ENCODE measurements at regions not wholly inside any gene's neighbourhood (a gene's known extent, or its start where the extent isn't known, plus 50 kb on each side); places are given as distances from the start of the nearest gene placed in this dataset.

DNA sequence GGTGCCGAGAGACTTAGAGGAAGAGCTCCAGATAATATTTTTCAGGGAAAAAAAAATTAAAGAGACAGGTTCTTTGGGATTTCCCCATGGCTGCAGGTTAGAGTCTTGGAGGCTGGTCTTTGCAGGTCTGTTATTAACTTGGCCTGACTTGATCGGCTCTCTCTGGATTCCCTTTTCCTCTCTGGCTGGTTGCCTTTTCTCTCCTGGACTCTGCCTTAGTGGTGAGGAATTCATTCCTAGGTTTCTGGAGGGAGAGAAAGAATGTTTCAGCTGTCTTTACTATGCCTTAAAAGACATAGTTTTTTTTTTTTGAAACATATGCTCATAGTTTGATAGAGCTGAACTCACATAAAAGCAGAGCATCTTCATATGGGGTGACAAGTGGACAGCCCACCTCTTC lies 336.3 kb downstream of the BMP4 start:
- TF ChIP-seq, protein P1, sequence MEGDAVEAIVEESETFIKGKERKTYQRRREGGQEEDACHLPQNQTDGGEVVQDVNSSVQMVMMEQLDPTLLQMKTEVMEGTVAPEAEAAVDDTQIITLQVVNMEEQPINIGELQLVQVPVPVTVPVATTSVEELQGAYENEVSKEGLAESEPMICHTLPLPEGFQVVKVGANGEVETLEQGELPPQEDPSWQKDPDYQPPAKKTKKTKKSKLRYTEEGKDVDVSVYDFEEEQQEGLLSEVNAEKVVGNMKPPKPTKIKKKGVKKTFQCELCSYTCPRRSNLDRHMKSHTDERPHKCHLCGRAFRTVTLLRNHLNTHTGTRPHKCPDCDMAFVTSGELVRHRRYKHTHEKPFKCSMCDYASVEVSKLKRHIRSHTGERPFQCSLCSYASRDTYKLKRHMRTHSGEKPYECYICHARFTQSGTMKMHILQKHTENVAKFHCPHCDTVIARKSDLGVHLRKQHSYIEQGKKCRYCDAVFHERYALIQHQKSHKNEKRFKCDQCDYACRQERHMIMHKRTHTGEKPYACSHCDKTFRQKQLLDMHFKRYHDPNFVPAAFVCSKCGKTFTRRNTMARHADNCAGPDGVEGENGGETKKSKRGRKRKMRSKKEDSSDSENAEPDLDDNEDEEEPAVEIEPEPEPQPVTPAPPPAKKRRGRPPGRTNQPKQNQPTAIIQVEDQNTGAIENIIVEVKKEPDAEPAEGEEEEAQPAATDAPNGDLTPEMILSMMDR (IDR thresholded peaks at IDR 0.05): no peak
- TF ChIP-seq, protein P2, sequence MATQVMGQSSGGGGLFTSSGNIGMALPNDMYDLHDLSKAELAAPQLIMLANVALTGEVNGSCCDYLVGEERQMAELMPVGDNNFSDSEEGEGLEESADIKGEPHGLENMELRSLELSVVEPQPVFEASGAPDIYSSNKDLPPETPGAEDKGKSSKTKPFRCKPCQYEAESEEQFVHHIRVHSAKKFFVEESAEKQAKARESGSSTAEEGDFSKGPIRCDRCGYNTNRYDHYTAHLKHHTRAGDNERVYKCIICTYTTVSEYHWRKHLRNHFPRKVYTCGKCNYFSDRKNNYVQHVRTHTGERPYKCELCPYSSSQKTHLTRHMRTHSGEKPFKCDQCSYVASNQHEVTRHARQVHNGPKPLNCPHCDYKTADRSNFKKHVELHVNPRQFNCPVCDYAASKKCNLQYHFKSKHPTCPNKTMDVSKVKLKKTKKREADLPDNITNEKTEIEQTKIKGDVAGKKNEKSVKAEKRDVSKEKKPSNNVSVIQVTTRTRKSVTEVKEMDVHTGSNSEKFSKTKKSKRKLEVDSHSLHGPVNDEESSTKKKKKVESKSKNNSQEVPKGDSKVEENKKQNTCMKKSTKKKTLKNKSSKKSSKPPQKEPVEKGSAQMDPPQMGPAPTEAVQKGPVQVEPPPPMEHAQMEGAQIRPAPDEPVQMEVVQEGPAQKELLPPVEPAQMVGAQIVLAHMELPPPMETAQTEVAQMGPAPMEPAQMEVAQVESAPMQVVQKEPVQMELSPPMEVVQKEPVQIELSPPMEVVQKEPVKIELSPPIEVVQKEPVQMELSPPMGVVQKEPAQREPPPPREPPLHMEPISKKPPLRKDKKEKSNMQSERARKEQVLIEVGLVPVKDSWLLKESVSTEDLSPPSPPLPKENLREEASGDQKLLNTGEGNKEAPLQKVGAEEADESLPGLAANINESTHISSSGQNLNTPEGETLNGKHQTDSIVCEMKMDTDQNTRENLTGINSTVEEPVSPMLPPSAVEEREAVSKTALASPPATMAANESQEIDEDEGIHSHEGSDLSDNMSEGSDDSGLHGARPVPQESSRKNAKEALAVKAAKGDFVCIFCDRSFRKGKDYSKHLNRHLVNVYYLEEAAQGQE (IDR thresholded peaks at IDR 0.05; ENCODE audit: low read depth, low read length): no peak
- no peak for TF ChIP-seq POLR2AphosphoS5 (IDR thresholded peaks at IDR 0.05; ENCODE audit: low read depth, low read length)
- no peak for TF ChIP-seq RXRA (IDR thresholded peaks at IDR 0.05; ENCODE audit: borderline replicate concordance, low read depth)
- TF ChIP-seq SIN3A (IDR thresholded peaks at IDR 0.05; ENCODE audit: borderline replicate concordance, low read depth, low read length): no peak
- no peak for TF ChIP-seq JUND (IDR thresholded peaks at IDR 0.05)
- no peak for TF ChIP-seq CHD2 (IDR thresholded peaks at IDR 0.05; ENCODE audit: low read length, partially characterized antibody)
- TF ChIP-seq RAD21 (IDR thresholded peaks at IDR 0.05; ENCODE audit: low read length): no peak
- TF ChIP-seq, protein P3, sequence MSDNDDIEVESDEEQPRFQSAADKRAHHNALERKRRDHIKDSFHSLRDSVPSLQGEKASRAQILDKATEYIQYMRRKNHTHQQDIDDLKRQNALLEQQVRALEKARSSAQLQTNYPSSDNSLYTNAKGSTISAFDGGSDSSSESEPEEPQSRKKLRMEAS (IDR thresholded peaks at IDR 0.05; ENCODE audit: low read depth): no peak
- no peak for TF ChIP-seq GABPA (IDR thresholded peaks at IDR 0.05; ENCODE audit: low read depth)
- TF ChIP-seq, protein P4, sequence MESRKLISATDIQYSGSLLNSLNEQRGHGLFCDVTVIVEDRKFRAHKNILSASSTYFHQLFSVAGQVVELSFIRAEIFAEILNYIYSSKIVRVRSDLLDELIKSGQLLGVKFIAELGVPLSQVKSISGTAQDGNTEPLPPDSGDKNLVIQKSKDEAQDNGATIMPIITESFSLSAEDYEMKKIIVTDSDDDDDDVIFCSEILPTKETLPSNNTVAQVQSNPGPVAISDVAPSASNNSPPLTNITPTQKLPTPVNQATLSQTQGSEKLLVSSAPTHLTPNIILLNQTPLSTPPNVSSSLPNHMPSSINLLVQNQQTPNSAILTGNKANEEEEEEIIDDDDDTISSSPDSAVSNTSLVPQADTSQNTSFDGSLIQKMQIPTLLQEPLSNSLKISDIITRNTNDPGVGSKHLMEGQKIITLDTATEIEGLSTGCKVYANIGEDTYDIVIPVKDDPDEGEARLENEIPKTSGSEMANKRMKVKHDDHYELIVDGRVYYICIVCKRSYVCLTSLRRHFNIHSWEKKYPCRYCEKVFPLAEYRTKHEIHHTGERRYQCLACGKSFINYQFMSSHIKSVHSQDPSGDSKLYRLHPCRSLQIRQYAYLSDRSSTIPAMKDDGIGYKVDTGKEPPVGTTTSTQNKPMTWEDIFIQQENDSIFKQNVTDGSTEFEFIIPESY (IDR thresholded peaks at IDR 0.05; ENCODE audit: borderline replicate concordance, low read depth): no peak
